NCI-H2171 (cell line): ENCODE measurements at regions not wholly inside any gene's neighbourhood (a gene's known extent, or its start where the extent isn't known, plus 50 kb on each side); places are given as distances from the start of the nearest gene placed in this dataset.

Experiments
- DNase-seq: peaks from one replicate; lab custom pipeline; 2025; lab: John Stamatoyannopoulos, UW

DNA sequence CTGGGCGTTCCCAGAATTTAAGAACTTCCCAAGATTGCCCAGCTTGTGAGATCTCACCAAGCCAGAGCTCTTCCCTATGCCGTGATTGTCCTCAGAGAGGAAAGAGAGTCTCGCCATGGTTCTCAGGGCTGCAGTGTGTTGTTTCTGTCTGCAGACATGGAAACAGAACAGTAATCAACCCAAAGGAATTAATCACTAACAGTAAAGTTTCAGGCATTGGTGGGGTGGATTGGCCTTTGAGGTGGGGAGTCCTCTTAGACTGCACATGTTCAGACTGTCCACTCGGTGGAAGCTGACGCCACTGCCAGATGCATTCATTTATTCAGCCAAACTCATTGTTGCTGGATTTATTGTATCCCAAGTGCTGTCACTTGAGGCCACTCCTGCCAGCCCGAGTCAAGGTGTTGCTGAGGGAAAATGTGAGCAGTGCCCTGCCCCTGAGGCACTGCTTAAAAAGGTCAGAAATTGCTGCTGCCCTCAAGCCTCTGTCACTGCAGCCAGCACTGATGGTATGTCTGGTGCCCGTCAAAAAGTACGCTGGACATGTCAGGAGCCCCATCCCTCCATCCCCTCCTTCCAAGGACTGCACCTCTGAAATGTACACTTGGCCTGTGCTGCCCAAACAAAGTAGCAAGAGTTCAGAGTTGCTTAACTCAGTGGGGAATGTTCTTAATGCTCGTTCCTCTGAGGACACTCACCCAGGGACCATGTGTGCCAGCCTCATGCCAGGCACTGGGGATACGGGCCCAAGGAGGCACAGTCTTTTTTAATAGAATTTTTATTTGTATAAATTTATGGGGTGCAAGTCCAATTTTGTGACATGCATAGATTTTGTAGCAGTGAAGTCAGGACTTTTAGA, 201.0 kb downstream of the GLI2 start:
- DNase-seq, result no peak

- no peak for DNase-seq
These were observed 202.0 kb downstream of the GLI2 start for GRCh38 chr2:120937686-120938044.

DNA sequence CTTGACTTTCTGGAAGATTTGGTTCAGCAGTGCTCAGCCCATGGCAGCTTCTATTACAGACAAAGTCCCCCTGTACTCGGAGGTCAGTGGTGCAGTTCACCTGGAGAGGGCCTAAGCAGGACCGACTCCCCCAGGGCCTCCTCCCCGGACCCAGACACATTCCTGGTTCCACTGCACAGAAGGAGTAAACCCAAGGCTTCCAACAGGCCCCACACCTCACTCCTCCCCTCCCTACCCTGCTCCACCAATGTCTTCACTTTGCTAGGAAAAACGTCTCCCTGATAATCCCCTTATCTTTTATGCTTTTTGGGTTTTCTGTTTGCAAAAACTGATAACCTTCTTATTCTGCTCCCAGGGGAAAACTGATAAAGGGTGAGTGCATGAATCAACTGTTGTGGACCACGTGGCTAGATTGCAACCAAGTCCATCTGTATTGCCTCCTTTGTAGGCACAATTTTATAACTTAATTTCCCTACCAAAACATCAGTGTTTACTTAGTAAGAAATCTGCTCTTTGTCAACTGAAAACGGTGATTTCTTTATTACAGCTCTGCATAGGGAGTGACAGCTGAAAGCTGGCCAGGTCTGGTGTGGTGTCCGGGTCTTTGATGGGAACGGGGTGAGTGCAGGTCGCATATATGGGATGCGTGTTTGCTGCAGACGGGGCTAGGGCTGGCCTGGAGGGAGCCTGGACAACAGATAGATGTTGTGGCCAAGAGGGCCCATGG, 202.5 kb downstream of the GLI2 start:
- DNase-seq, result no peak

- DNase-seq, result no peak
These were observed 204.1 kb downstream of the GLI2 start for GRCh38 chr2:120939595-120940318.

GRCh38 chr2:120940319-120940696, 204.6 kb downstream of the GLI2 start:
- DNase-seq, result no peak

- no peak for DNase-seq
These were observed 205.1 kb downstream of the GLI2 start for GRCh38 chr2:120940726-120941256.

GRCh38 chr2:120941571-120942120, 206.0 kb downstream of the GLI2 start:
- no peak for DNase-seq

DNA sequence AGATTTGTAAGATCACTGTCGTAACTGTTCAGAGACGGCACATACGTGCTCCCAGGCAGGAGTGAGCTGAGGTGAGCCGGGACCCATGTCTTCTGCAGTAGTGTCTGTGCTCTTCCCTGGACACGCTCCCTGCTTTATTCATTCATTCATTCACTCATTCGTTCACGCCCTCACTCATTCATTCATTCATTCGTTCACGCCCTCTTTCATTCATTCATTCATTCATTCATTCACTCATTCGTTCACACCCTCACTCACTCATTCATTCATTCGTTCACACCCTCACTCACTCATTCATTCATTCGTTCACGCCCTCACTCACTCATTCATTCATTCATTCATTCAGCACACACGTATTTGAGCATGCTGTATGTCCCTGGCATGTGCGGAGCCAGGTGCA, 207.0 kb downstream of the GLI2 start:
- no peak for DNase-seq

- DNase-seq, result no peak
These were observed 207.9 kb downstream of the GLI2 start for GRCh38 chr2:120943403-120944034.

- DNase-seq, result no peak
These were observed 208.9 kb downstream of the GLI2 start for GRCh38 chr2:120944575-120944974.

- no peak for DNase-seq
These were observed 209.4 kb downstream of the GLI2 start for GRCh38 chr2:120945091-120945490.

- no peak for DNase-seq
These were observed 210.3 kb downstream of the GLI2 start for GRCh38 chr2:120945832-120946499.

GRCh38 chr2:120947327-120947726, 211.7 kb downstream of the GLI2 start:
- no peak for DNase-seq

GRCh38 chr2:120947982-120948661, 212.5 kb downstream of the GLI2 start:
- DNase-seq, result no peak

- DNase-seq, result no peak
These were observed 213.0 kb downstream of the GLI2 start for GRCh38 chr2:120948662-120949011.

DNA sequence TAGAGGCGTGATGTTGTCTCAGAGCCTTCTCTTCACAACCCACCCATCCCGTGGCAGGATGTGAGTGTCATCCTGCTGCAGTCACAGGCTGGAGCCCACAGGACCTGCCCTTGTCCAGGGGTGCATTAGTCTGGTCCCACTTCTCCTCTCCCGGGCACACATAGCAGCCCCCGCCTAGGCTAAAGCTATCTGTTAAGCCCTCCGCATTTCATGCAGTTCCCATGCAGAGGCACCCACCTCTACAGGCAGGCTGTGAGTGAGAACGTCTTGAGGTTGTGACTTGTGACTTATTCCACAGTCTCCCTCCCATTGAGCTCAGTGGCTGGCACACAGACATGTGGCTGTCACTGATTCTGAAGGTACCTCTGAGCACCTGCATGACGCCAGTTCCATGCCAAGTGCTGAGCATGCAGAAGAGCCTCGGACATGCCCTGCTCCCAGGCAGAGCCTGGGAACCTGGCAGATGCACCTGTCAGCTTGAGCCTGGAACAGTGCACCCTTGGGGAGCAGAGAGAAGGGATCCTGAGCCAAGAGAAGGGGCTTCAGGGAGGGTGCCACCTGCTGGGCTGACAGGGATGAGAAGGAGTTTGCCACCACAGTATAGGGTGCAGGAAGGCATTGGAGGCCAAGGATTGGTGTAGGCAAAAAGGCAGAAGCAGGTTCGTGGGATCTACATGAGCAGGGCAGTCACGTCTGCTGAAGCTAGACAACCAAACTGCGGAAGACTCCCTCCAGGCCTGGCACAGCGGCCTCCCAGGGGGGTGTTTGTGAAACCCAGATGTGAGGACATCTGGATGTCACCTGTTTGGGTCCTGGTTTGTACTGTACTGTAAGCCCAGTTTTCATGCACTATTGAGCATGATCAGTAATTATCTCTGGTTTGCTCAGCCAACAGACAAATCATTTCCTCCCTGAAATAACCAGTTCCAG, 213.6 kb downstream of the GLI2 start:
- peak; percentile 46 for DNase-seq

DNA sequence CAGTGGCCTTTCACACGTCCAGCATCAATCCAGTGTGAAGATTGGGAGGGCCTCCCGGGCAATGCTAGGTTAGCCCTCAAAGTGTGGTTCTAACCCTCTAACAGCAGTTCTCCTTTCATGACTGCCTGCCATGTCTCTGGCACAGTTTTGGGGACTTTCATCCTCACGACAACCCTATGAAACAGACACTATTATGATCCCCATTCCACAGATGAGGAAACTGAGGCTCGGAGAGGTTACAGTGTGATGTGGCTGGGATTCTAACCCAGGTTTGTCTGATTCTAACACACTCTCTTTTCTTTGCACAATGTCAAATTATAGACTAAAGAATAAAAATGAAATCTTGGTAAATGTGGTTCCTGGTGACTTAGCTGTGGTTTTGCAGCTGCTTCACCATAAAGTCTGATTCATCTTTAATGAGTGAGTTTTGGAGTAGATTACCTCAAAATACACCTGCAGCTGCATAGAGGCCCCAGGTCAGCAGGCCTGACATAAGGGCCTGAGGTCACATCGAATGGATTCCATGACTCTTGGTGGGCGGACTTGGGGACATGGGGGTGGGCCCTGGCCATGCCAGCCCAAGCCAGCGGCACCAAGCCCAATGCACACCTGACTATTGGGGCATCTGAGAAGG, 214.4 kb downstream of the GLI2 start:
- no peak for DNase-seq

- DNase-seq, result no peak
These were observed 216.0 kb downstream of the GLI2 start for GRCh38 chr2:120951693-120952092.

DNA sequence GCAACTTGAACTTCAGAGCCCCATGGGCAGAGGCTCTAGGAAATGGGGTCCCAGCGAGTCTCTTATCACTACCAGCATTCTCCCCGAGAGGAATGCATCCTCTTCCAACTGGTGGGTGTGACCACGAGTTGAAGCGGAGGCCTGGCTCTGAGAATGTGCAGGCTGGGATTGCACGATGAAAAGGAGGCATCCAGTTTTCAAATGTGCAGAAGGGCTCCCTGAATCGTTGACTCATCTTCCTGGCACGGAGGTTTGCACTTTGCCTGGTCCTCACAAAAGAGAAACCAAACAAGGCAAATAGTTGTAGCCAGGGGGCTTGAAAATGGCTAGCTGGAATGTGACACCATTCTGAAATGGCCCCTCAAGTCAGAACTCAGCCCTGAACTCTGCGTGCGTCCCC, 216.7 kb downstream of the GLI2 start:
- no peak for DNase-seq
